Esophagus muscularis mucosa (tissue), 4 donors: ENCODE measurements at regions not wholly inside any gene's neighbourhood (a gene's known extent, or its start where the extent isn't known, plus 50 kb on each side); places are given as distances from the start of the nearest gene placed in this dataset.

Source experiments
- CTCF ChIP-seq, 3 experiments: fragments of 200-600 bp in 2 of 3; fragments of 450-650 bp in 1 of 3; sonication (generic) in 2 of 3; IDR thresholded peaks; one replicate each; pipeline ENCODE4 v1.5.1; 2017 to 2019; ENCODE audit warnings: antibody characterized with exemption in 3 of 3, mild to moderate bottlenecking in 2 of 3, moderate library complexity in 1 of 3
- EP300 ChIP-seq: sonication (generic); formaldehyde crosslinking; IDR thresholded peaks from one replicate; pipeline ENCODE4 v1.6.1; 2017; ENCODE audit warnings: antibody characterized with exemption
- POLR2A ChIP-seq: fragments of 450-650 bp; IDR thresholded peaks from one replicate; pipeline ENCODE4 v1.6.1; 2017; ENCODE audit warnings: antibody characterized with exemption, moderate library complexity, mild to moderate bottlenecking, low read depth
- POLR2AphosphoS5 ChIP-seq, 2 donors: sonication (generic); formaldehyde crosslinking; IDR thresholded peaks; one replicate each; pipeline ENCODE4 v1.6.1; 2017; ENCODE audit warnings: antibody characterized with exemption in 2 of 2

GRCh38 chr4:140311257-140311835 is 62.1 kb upstream of the SCOC start:
- TF ChIP-seq CTCF (IDR thresholded peaks at IDR 0.05) (no peak), EP300 (no peak), POLR2AphosphoS5 (IDR thresholded peaks at IDR 0.05) (no peak), POLR2A (no peak)
